ENCODE measurements at regions not wholly inside any gene's neighbourhood (a gene's known extent, or its start where the extent isn't known, plus 50 kb on each side); places are given as distances from the start of the nearest gene placed in this dataset.

DNA sequence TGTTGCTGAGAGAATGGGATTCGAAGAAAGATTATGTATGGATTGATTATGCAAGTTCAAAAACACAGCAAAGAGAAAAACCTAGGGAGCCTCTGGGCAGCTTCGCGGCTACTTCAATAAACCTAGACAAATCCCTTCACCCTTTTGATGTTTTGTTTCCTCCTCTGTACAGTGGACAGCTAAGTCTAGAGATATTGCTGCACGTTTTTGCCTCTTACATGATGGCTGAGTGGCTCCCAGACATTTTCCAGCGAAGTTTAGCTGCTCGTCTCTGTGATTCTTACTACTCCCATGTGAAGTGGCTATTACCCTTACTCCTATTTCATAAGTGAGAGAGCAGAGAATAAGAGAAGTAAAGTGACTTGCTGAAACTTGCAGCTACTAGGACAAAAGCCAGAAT lies 695.0 kb upstream of the GRM7 start:
- Histone ChIP-seq H3K9ac (ENCODE audit: low read depth in 1 of 2, low read length in 2 of 2) (no peak overlapping the region), H3K36me3 (ENCODE audit: control insufficient read depth in 2 of 2, insufficient read depth in 2 of 2, low read length in 2 of 2) (no peaks in the 10 kb centered on the region), H3K27ac (ENCODE audit: low read depth in 2 of 2, low read length in 2 of 2) (no peak overlapping the region), H3K4me1 (ENCODE audit: control insufficient read depth in 2 of 2, insufficient read depth in 2 of 2, low read length in 2 of 2) (no peaks in the 10 kb centered on the region), H3K9me3 (ENCODE audit: control insufficient read depth in 2 of 2, low read length in 2 of 2) (no peaks in the 10 kb centered on the region), H3K27me3 (ENCODE audit: control insufficient read depth in 2 of 2, insufficient read depth in 2 of 2, low read length in 2 of 2) (no peaks in the 10 kb centered on the region), H3K4me3 (ENCODE audit: low read length in 2 of 2) (no peak overlapping the region)

DNA sequence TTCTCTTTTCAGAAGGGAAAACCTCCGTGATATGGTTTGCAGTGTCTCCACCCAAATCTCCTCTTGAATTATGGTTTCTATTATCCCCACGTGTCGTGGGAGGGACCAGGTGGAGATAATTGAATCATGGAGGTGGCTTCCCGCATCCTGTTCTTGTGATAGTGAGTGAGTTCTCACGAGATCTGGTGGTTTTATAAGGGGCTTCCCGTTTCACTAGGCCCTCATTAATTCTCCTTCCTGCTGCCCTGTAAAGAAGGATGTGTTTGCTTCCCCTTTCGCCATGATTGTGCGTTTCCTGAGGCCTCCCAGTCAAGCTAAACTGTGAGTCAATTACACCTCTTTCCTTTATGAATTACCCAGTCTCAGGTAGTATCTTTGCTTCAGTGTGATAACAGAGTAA lies 692.7 kb upstream of the GRM7 start:
- Histone ChIP-seq H3K36me3 (ENCODE audit: control insufficient read depth in 2 of 2, insufficient read depth in 2 of 2, low read length in 2 of 2) (no peaks in the 10 kb centered on the region), H3K4me1 (ENCODE audit: control insufficient read depth in 2 of 2, insufficient read depth in 2 of 2, low read length in 2 of 2) (no peaks in the 10 kb centered on the region), H3K9ac (ENCODE audit: low read depth in 1 of 2, low read length in 2 of 2) (no peak overlapping the region), H3K9me3 (ENCODE audit: control insufficient read depth in 2 of 2, low read length in 2 of 2) (no peaks in the 10 kb centered on the region), H3K4me3 (ENCODE audit: low read length in 2 of 2) (no peak overlapping the region), H3K27ac (ENCODE audit: low read depth in 2 of 2, low read length in 2 of 2) (no peak overlapping the region), H3K27me3 (ENCODE audit: control insufficient read depth in 2 of 2, insufficient read depth in 2 of 2, low read length in 2 of 2) (no peaks in the 10 kb centered on the region)

DNA sequence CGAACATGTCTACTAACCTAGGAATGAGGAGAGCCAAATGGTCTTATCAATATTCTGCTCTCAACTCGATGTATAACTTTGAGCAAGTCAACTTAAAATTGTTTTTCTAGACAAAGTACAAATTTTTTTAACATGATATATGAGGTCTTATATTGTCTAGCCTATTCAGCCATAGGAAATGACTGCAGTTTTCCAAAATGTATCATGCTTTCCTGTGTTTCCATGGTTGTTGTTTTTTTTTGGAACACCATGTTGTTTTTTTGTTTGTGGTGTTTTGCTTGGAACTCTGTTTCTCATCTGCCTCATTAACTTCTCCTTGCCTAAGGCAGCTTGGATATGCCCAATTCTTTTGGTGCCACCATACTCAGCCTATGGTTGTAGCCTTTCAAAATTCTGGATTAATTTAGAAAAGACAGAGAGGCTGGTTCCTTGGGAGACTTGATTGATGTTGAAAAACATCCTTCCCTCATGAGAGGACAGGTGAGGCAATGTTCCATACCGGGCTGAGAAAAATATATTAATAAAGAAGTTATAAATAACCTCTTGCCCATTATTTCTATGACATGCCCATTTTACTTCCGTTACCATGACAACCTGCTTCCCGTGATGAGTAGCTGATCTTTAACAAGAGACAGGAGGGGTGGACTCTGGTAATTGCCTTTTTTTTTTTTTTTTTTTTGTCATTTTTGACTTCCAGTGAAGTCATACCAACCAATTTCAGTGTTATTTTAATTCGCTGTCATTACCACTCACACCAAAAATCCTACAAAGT lies 687.9 kb upstream of the GRM7 start:
- H3K27ac ChIP-seq (ENCODE audit: low read depth in 2 of 2, low read length in 2 of 2) = no peak overlapping the region
- H3K4me1 ChIP-seq (ENCODE audit: control insufficient read depth in 2 of 2, insufficient read depth in 2 of 2, low read length in 2 of 2) = no peaks in the 10 kb centered on the region
- H3K9ac ChIP-seq (ENCODE audit: low read depth in 1 of 2, low read length in 2 of 2) = no peak overlapping the region
- H3K9me3 ChIP-seq (ENCODE audit: control insufficient read depth in 2 of 2, low read length in 2 of 2) = no peaks in the 10 kb centered on the region
- H3K36me3 ChIP-seq (ENCODE audit: control insufficient read depth in 2 of 2, insufficient read depth in 2 of 2, low read length in 2 of 2) = no peaks in the 10 kb centered on the region
- no peaks in the 10 kb centered on the region for H3K27me3 ChIP-seq (ENCODE audit: control insufficient read depth in 2 of 2, insufficient read depth in 2 of 2, low read length in 2 of 2)
- H3K4me3 ChIP-seq (ENCODE audit: low read length in 2 of 2) = no peak overlapping the region

DNA sequence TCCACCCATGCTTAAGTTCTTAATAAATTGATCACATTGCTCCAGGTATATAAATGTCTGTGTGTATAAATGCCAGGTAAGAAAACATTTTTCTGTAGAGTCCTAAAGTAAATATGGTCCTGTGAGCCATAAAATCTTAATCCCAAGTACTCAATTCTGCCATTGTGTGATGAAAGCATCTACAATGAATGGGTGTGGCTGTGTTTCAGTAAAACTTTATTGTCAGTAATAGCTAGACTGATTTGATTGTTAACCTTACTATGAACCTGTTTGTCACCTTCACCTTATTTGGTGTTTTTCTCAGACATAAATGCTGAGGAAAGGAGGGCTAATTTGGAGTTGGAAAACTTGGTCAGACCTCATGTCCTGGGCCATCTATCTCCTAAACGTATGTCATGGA lies 683.5 kb upstream of the GRM7 start:
- H3K27ac ChIP-seq (ENCODE audit: low read depth in 2 of 2, low read length in 2 of 2) = no peak overlapping the region
- no peak overlapping the region for H3K9ac ChIP-seq (ENCODE audit: low read depth in 1 of 2, low read length in 2 of 2)
- no peaks in the 10 kb centered on the region for H3K9me3 ChIP-seq (ENCODE audit: control insufficient read depth in 2 of 2, low read length in 2 of 2)
- no peak overlapping the region for H3K4me3 ChIP-seq (ENCODE audit: low read length in 2 of 2)
- H3K4me1 ChIP-seq (ENCODE audit: control insufficient read depth in 2 of 2, insufficient read depth in 2 of 2, low read length in 2 of 2) = no peaks in the 10 kb centered on the region
- no peaks in the 10 kb centered on the region for H3K27me3 ChIP-seq (ENCODE audit: control insufficient read depth in 2 of 2, insufficient read depth in 2 of 2, low read length in 2 of 2)
- no peaks in the 10 kb centered on the region for H3K36me3 ChIP-seq (ENCODE audit: control insufficient read depth in 2 of 2, insufficient read depth in 2 of 2, low read length in 2 of 2)

DNA sequence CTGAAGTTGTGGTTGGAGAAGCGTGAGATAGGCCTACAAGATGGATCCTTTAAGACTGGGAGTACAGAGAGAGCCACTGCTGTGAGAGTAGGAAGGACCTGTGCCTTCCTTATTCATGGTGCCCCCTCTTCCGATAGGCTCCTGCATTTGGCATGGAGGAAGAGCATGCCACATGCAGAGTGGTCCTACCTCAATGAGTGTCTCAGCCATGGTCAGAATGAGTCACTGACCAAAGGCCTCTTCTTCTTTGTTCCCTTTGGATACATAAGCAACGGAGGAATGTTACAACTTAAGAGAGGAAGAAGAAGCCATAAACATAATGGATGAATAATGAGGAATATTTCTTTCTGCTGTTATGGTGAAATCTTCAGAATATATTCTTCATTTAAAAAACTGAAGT lies 681.2 kb upstream of the GRM7 start:
- no peaks in the 10 kb centered on the region for H3K27me3 ChIP-seq (ENCODE audit: control insufficient read depth in 2 of 2, insufficient read depth in 2 of 2, low read length in 2 of 2)
- H3K9me3 ChIP-seq (ENCODE audit: control insufficient read depth in 2 of 2, low read length in 2 of 2) = no peaks in the 10 kb centered on the region
- no peaks in the 10 kb centered on the region for H3K4me1 ChIP-seq (ENCODE audit: control insufficient read depth in 2 of 2, insufficient read depth in 2 of 2, low read length in 2 of 2)
- H3K27ac ChIP-seq (ENCODE audit: low read depth in 2 of 2, low read length in 2 of 2) = no peak overlapping the region
- H3K4me3 ChIP-seq (ENCODE audit: low read length in 2 of 2) = no peak overlapping the region
- no peak overlapping the region for H3K9ac ChIP-seq (ENCODE audit: low read depth in 1 of 2, low read length in 2 of 2)
- H3K36me3 ChIP-seq (ENCODE audit: control insufficient read depth in 2 of 2, insufficient read depth in 2 of 2, low read length in 2 of 2) = no peaks in the 10 kb centered on the region

DNA sequence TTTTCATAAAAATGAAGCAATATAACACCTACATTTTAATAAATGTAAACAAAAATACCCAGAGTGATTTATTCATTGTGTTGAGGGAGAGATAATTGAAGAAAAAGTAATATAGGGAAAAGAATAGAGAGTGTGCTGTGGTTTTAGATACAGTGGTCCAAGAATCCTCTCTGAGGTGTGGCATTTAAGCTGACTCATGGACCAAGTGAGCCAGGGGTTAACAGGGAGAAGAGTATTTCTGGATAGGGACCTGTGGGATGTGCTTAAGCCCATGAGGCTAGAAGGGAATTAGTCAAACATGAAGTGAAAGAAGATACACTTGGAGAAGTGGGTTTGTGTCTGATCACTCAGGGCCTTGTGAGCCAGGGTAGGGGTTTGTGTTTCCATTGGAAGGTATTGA lies 680.7 kb upstream of the GRM7 start:
- Histone ChIP-seq H3K36me3 (ENCODE audit: control insufficient read depth in 2 of 2, insufficient read depth in 2 of 2, low read length in 2 of 2) (no peaks in the 10 kb centered on the region), H3K9ac (ENCODE audit: low read depth in 1 of 2, low read length in 2 of 2) (no peak overlapping the region), H3K4me3 (ENCODE audit: low read length in 2 of 2) (no peak overlapping the region), H3K9me3 (ENCODE audit: control insufficient read depth in 2 of 2, low read length in 2 of 2) (no peaks in the 10 kb centered on the region), H3K27me3 (ENCODE audit: control insufficient read depth in 2 of 2, insufficient read depth in 2 of 2, low read length in 2 of 2) (no peaks in the 10 kb centered on the region), H3K4me1 (ENCODE audit: control insufficient read depth in 2 of 2, insufficient read depth in 2 of 2, low read length in 2 of 2) (no peaks in the 10 kb centered on the region), H3K27ac (ENCODE audit: low read depth in 2 of 2, low read length in 2 of 2) (no peak overlapping the region)

DNA sequence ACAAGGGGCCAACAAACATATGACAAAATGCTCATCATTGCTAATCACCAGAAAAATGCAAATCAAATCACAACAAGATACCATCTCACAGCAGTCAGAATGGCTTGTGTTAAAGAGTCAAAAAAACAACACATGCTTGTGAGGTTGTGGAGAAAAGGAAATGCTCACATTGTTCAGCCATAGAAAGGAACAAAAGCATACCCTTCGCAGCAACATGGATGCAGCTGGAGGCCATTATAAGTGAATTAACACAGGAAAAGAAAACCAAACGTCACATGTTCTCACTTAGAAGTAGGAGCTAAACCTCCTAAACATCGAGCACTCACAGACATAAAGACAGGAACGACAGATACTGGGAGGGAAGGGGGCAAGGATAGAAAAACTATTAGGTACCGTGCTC lies 678.4 kb upstream of the GRM7 start:
- H3K4me1 ChIP-seq (ENCODE audit: control insufficient read depth in 2 of 2, insufficient read depth in 2 of 2, low read length in 2 of 2) = no peaks in the 10 kb centered on the region
- no peak overlapping the region for H3K27ac ChIP-seq (ENCODE audit: low read depth in 2 of 2, low read length in 2 of 2)
- no peaks in the 10 kb centered on the region for H3K36me3 ChIP-seq (ENCODE audit: control insufficient read depth in 2 of 2, insufficient read depth in 2 of 2, low read length in 2 of 2)
- H3K4me3 ChIP-seq (ENCODE audit: low read length in 2 of 2) = no peak overlapping the region
- no peaks in the 10 kb centered on the region for H3K9me3 ChIP-seq (ENCODE audit: control insufficient read depth in 2 of 2, low read length in 2 of 2)
- no peak overlapping the region for H3K9ac ChIP-seq (ENCODE audit: low read depth in 1 of 2, low read length in 2 of 2)
- H3K27me3 ChIP-seq (ENCODE audit: control insufficient read depth in 2 of 2, insufficient read depth in 2 of 2, low read length in 2 of 2) = no peaks in the 10 kb centered on the region

DNA sequence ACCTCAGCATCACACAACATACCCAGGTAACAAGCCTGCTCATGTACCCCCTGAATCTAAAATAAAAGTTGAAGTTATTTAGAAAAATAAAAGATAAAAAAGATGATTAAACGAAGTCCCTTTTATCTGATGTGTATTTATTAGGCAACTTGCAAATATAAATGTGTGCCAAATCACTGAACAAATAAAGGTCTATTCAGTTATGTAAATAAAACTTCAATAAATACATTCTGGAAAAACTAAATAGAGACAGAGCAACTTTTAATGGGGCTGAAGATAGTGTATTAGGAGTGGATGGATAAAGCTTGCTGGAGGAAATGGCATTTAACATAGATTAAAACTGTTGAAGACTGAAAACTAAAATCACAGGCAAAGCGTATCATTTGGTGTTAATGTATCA lies 678.0 kb upstream of the GRM7 start:
- H3K9me3 ChIP-seq (ENCODE audit: control insufficient read depth in 2 of 2, low read length in 2 of 2) = no peaks in the 10 kb centered on the region
- no peaks in the 10 kb centered on the region for H3K4me1 ChIP-seq (ENCODE audit: control insufficient read depth in 2 of 2, insufficient read depth in 2 of 2, low read length in 2 of 2)
- H3K4me3 ChIP-seq (ENCODE audit: low read length in 2 of 2) = no peak overlapping the region
- no peak overlapping the region for H3K9ac ChIP-seq (ENCODE audit: low read depth in 1 of 2, low read length in 2 of 2)
- H3K27me3 ChIP-seq (ENCODE audit: control insufficient read depth in 2 of 2, insufficient read depth in 2 of 2, low read length in 2 of 2) = no peaks in the 10 kb centered on the region
- no peak overlapping the region for H3K27ac ChIP-seq (ENCODE audit: low read depth in 2 of 2, low read length in 2 of 2)
- no peaks in the 10 kb centered on the region for H3K36me3 ChIP-seq (ENCODE audit: control insufficient read depth in 2 of 2, insufficient read depth in 2 of 2, low read length in 2 of 2)

DNA sequence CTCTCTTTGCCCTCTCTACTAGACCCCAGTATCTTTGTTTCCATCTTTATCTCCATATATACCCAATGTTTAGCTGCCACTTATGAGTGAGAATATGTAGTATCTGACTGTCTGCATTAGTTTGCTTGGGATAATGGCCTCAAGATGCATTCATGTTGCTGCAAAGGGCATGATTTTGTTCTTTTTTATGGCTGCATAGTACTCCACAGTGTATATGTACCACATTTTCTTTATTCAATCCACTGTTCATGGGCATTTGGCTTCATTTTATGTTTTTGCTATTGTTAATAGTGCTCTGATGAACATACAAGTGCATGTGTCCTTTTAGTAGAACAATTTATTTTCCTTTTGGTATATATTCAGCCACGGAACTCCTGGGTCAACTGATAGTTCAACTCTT lies 671.5 kb upstream of the GRM7 start:
- Histone ChIP-seq H3K36me3 (ENCODE audit: control insufficient read depth in 2 of 2, insufficient read depth in 2 of 2, low read length in 2 of 2) (no peaks in the 10 kb centered on the region), H3K4me3 (ENCODE audit: low read length in 2 of 2) (no peak overlapping the region), H3K4me1 (ENCODE audit: control insufficient read depth in 2 of 2, insufficient read depth in 2 of 2, low read length in 2 of 2) (no peaks in the 10 kb centered on the region), H3K9ac (ENCODE audit: low read depth in 1 of 2, low read length in 2 of 2) (no peak overlapping the region), H3K27me3 (ENCODE audit: control insufficient read depth in 2 of 2, insufficient read depth in 2 of 2, low read length in 2 of 2) (no peaks in the 10 kb centered on the region), H3K9me3 (ENCODE audit: control insufficient read depth in 2 of 2, low read length in 2 of 2) (no peaks in the 10 kb centered on the region), H3K27ac (ENCODE audit: low read depth in 2 of 2, low read length in 2 of 2) (no peak overlapping the region)

DNA sequence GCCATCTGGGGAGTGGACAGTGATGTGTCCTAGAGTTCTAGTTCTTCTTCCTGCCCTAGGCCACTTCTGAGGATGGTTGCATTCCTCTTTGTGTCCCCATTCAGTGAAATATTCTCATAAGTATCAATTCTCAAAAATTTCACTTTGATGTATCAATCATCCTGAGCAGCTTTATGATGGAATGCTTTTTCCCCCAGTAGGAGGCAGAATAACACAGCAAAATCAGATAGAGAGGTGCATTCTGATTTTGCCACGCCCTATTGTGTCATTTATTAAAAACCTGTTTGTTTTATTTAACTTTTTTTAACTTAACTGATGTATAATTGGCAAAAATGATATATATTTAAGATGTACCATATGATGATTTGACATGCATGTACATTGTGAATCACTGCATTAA lies 656.0 kb upstream of the GRM7 start:
- Histone ChIP-seq H3K4me3 (ENCODE audit: low read length in 2 of 2) (no peak overlapping the region), H3K36me3 (ENCODE audit: control insufficient read depth in 2 of 2, insufficient read depth in 2 of 2, low read length in 2 of 2) (no peaks in the 10 kb centered on the region), H3K27me3 (ENCODE audit: control insufficient read depth in 2 of 2, insufficient read depth in 2 of 2, low read length in 2 of 2) (no peaks in the 10 kb centered on the region), H3K27ac (ENCODE audit: low read depth in 2 of 2, low read length in 2 of 2) (no peak overlapping the region), H3K4me1 (ENCODE audit: control insufficient read depth in 2 of 2, insufficient read depth in 2 of 2, low read length in 2 of 2) (no peaks in the 10 kb centered on the region), H3K9me3 (ENCODE audit: control insufficient read depth in 2 of 2, low read length in 2 of 2) (no peaks in the 10 kb centered on the region), H3K9ac (ENCODE audit: low read depth in 1 of 2, low read length in 2 of 2) (no peak overlapping the region)

All from mucosa of rectum (tissue), 2 donors.